ENCODE measurements at regions not wholly inside any gene's neighbourhood (a gene's known extent, or its start where the extent isn't known, plus 50 kb on each side); places are given as distances from the start of the nearest gene placed in this dataset.
"Not testable (repeated sequence)": the region's sequence is repeated elsewhere in the genome, so short reads cannot be mapped to it uniquely, and the experiment has no call there.

GRCh38 chr20:5452691-5453090 lies 135.9 kb upstream of the PROKR2 start:
- DNase-seq, result not testable (repeated sequence)

- DNase-seq, result not testable (repeated sequence)
Observed at GRCh38 chr20:5452286-5452685, 135.5 kb upstream of the PROKR2 start.

DNA sequence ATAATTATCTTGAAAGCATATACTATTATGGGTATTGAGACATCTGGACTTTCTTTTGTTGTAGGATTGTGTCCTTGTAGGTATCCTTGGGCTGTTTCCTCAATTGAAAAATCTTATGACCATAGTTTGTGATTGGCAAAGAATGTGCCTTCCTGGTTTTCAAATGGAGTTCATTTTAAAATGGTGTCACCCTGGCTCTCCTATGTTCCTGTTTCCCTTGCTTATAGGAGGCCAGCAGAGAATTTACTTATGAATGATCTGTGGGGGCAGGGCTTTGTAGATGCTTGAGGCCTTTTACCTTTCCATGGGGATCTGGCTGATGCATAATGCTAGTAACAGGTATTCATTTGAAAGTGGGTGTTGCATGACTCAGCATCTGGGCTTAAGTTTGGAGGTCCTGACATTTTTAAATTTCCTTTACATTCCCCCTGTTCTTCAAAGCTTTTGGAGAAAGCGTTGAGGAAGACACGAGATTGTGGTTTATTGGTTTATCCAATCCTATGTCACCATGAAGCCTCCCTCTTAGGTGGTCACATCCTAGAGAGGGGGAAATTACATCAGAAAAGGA lies 135.0 kb upstream of the PROKR2 start:
- no peak for DNase-seq

- DNase-seq, result peak; percentile 48
Observed at GRCh38 chr20:5448449-5449118, 131.8 kb upstream of the PROKR2 start.

DNA sequence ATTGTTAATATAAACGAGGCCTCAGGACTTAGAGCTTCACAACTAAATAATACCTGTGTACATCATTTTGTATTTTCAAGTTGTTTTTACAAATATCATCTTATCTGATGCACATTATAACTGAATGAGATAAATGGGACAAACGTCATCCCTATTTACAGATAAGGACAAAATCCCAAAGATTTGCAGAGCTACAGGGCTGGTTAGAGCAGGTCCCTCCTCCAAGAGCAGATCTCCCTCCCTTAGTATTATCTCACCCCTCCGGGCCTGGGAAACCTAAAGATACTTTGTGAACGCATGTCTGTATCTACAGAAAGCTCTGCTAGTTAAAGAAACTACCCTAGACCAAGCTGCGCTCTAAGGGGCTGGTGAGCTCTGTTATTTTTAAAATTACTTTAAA lies 130.4 kb upstream of the PROKR2 start:
- DNase-seq, result no peak

- no peak for DNase-seq
Observed at GRCh38 chr20:5445611-5446010, 128.9 kb upstream of the PROKR2 start.

- DNase-seq, result no peak
Observed at GRCh38 chr20:5442101-5442500, 125.3 kb upstream of the PROKR2 start.

GRCh38 chr20:5434116-5434515 lies 117.4 kb upstream of the PROKR2 start:
- no peak for DNase-seq

DNA sequence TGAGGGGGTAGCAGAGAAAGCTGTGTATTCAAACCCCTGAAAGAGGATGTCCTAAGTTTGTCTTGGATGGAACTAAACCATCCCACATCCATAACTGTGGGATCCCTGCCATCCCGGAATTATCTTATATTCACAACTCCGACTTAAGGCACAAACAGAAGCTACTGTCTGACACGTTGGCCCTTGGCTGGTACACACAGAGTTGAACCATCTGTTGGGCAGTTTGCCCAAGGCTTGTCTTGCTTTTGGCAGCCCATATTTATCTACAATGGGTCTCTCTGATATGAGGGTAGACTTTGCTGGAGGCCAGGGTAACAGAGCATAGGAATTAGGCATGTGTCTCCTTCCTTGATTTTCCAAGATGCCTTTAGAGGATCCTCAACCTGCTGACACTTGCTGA lies 116.6 kb upstream of the PROKR2 start:
- no peak for DNase-seq

- no peak for DNase-seq
Observed at GRCh38 chr20:5432030-5432429, 115.3 kb upstream of the PROKR2 start.

GRCh38 chr20:5430670-5431069 lies 113.9 kb upstream of the PROKR2 start:
- DNase-seq, result no peak

GRCh38 chr20:5426026-5426425 lies 109.3 kb upstream of the PROKR2 start:
- DNase-seq, result no peak

- DNase-seq, result no peak
Observed at GRCh38 chr20:5416086-5416485, 99.3 kb upstream of the PROKR2 start.

DNA sequence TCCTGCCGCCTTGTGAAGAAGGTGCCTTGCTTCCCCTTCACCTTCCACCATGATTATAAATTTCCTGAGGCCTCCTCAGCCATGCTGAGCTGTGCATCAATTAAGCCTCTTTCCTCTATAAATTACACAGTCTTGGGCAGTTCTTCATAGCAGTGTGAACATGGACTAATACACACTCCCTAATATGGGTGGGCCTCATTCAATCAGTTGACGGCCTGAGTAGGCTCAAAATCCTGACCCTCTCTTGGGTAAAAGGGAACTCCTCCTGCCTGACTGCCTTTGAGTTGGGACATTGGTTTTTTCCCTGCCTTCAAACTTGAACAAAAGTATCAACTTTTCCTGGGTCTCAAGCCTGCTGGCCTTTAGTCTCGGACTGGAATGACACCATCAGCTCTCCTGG lies 96.6 kb upstream of the PROKR2 start:
- DNase-seq, result no peak

DNA sequence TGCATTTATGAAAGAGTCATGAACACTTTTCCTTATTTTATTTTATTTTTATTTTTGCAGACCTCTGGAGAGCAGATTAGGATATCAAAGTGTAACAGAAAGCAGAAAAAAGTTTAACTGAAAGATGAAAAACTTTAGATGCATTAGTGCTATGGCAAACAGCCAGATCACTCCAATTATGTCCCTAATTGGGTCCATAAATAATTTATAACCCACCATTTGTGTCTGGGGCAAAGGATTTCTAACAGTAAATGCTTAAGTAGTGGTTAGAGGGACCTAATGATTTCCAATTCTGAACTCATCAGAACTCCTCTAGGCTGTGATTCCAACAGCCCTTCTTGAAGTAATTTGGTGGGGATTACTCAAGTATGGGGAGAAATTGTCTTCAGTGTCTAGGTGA lies 93.7 kb upstream of the PROKR2 start:
- DNase-seq, result no peak

GRCh38 chr20:5402903-5403531 lies 86.3 kb upstream of the PROKR2 start:
- no peak for DNase-seq

DNA sequence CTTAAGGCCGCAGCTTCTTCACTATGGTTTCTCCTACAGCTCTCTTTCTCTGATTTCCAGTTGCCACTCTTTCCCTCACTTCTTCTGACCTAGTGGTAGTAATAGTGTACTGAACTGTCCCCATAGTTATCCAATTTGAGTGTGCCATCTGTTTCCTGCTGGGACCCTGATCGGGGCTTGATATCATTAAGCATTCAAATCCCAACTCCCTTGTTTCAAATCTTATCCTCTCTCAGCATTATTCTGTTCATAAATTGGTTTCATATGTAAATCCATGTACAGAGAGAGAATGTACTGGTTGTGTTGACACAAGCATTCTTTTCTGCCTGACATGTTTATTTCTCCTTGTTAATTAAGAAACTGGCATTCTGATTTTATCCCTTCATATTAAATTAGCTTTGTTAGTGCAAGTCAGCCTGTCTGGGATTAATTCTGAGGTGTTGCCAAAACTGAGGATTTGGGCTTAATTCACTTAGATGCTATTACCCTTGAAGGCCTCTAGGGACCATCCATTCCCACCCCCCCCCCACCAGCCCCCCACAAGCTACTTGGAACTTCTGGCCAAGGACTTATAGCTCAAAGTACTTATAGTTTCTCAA lies 84.6 kb upstream of the PROKR2 start:
- DNase-seq, result no peak

GRCh38 chr20:5400164-5400762 lies 83.5 kb upstream of the PROKR2 start:
- DNase-seq, result no peak

- no peak for DNase-seq
Observed at GRCh38 chr20:5397393-5397792, 80.6 kb upstream of the PROKR2 start.

- no peak for DNase-seq
Observed at GRCh38 chr20:5395932-5396727, 79.4 kb upstream of the PROKR2 start.

DNA sequence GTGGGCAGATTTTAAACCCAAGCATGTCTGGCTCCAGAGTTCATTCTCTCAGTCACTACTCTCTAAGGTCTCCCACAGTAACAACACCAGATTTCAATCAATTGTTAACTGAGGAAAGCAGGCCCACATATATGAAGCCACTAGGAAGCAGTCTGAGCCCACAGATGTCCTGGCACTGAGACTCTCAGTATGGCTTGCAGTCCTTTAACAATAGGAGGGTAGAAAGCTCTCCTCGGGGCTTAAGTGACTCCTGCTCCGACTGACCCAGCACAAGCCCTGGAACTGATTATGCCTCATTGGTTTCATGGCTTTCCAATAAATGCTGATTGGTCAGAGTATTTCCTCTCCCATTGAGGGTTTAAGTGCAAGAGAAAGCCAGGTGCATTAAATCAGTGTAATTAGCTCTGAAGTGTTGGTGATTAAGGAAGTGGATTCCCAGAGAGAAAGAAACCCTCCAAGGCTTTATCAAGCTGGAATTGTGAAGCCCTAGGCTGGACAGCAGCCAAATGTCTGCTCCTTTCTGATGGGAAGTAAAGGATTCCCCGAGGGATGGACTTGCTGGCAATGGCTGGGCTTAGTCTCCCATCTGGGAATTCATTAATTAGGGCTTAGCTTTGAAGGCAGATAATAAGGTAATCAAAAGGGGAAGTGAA lies 76.6 kb upstream of the PROKR2 start:
- no peak for DNase-seq

- no peak for DNase-seq
Observed at GRCh38 chr20:5390720-5391119, 74.0 kb upstream of the PROKR2 start.
